Left kidney (tissue), 1 donor: ENCODE measurements at regions not wholly inside any gene's neighbourhood (a gene's known extent, or its start where the extent isn't known, plus 50 kb on each side); places are given as distances from the start of the nearest gene placed in this dataset.
"Not testable (repeated sequence)": the region's sequence is repeated elsewhere in the genome, so short reads cannot be mapped to it uniquely, and the experiment has no call there.

Experiments
- DNase-seq: peaks from one replicate; pipeline ENCODE4 v3.0.0-alpha.2; 2013

GRCh38 chrX:145393702-145394235 lies 146.5 kb downstream of the SPANXN1 start:
- no peak for DNase-seq

- no peak for DNase-seq
Observed at GRCh38 chrX:145394344-145394743, 147.0 kb downstream of the SPANXN1 start.

DNA sequence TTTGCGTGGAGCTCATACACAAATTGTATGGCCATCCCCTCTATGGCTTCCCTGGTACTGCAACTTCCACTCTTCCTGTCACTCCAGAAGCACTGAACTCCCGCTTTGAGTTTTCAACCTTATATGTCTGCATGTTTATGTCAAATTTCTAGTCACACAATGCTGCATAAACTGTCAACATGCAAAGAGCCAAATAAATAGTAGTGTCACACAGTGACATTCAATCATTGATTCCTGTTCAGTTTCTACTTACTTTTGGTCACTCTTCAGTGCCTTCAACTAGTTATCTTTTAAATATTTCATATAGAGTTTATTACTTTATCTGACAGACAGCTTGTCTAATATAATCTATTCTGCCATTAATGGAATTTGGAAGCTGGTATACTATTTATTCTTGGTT lies 149.3 kb downstream of the SPANXN1 start:
- DNase-seq: no peak

GRCh38 chrX:145405012-145405411 lies 157.7 kb downstream of the SPANXN1 start:
- peak; percentile 18 for DNase-seq

- DNase-seq: no peak
Observed at GRCh38 chrX:145410622-145411021, 163.3 kb downstream of the SPANXN1 start.

DNA sequence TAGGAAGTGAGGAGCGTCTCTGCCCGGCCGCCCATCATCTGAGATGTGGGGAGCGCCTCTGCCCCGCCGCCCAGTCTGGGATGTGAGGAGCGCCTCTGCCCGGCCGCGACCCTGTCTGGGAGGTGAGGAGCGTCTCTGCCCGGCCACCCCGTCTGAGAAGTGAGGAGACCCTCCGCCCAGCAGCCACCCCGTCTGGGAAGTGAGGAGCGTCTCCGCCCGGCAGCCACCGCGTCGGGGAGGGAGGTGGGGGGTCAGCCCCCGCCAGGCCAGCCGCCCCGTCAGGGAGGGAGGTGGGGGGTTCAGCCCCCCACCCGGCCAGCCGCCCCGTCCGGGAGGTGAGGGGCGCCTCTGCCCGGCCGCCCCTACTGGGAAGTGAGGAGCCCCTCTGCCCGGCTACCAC lies 188.9 kb downstream of the SPANXN1 start:
- DNase-seq: not testable (repeated sequence)

DNA sequence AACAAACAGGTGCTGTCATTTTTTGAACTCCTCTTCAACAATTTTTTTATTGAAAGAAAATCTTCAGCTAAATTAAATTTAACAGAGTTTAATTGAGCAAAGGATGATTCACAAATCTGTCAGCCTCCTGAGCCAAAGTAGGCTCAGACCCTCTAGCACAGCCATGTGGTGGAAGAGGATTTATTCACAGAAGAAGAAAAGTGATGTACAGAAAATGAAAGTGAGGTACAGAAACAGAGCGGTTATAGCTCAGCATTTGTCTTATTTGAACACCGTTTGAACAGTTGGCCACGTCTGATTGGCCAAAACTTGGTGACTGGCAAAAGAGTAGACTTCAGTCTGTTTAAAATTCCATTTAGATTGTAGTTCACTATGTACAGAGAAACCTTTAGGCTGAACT lies 217.3 kb downstream of the SPANXN1 start:
- DNase-seq: no peak

DNA sequence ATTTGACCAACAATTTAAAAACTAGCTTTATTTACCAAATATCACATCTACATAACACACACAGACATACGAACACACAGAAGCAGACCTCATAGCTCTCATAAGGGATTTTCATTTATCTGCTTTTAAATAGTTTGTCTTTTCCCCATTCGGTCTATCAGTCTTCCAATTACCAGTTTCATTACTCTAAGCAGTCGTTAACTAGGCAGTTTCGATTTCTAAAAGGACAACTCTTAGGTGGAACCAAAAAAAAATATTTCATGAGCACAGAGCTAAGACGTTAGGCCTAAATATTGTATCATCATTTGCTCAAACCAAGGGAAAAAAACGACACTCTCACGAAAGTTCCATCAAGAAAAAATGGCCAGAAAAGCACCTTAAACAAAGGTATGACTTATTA lies 228.4 kb downstream of the SPANXN1 start:
- DNase-seq: no peak

DNA sequence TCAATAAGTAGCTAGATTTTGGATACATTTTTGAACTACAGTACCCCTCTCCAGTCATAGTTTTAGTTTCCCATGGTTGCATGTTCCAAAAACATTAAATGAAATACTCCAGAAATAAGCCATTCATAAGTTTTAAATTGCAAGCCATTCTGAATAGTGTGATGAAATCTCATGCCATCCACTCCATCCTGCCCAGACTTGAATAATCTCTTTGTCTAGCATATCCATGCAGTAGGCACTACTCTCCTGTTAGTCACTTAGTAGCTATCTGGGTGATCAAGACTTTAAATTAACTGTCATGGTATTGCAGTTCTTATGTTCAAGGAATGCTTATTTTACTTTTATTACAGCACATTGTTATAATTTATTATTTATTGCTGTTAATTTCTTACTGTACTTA lies 237.4 kb downstream of the SPANXN1 start:
- DNase-seq: no peak

DNA sequence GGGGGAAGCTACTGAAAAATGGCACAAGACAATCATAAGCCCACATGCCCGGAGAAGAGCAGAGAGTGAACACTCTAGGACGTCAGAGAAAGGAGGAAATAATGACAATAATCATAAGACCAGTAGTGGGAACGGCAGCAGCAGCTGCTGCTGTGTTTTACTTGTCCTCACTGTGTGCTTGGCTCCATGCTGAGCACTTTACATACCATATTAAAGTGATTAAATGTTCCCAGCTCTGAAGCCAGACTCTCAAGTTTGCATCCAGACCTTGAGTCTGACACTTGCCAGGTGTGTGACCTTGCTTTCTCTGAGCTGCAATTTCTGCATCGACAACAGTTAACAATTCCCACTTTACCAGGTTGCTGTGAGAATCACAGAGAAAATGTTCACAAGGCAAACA lies 255.4 kb downstream of the SPANXN1 start:
- no peak for DNase-seq

DNA sequence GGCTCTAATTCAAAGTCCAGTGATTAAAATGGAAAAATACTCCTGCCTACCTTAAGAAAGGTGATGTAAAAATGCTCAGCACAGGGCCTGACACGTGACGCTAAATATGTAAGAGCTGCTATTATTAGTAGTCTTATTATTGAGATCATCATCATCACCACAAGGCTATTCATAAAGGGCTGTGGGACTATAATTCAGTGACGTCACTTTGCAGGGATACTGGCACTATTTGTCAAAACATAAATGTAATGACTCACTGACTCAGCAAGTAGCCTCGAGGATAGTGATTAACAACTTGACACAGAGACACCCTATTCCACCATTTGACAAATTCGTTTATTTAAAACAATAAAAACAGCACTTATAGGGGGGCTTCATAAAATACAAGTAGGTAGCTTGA lies 258.9 kb downstream of the SPANXN1 start:
- no peak for DNase-seq

GRCh38 chrX:145524931-145525330 lies 277.6 kb downstream of the SPANXN1 start:
- DNase-seq: no peak

DNA sequence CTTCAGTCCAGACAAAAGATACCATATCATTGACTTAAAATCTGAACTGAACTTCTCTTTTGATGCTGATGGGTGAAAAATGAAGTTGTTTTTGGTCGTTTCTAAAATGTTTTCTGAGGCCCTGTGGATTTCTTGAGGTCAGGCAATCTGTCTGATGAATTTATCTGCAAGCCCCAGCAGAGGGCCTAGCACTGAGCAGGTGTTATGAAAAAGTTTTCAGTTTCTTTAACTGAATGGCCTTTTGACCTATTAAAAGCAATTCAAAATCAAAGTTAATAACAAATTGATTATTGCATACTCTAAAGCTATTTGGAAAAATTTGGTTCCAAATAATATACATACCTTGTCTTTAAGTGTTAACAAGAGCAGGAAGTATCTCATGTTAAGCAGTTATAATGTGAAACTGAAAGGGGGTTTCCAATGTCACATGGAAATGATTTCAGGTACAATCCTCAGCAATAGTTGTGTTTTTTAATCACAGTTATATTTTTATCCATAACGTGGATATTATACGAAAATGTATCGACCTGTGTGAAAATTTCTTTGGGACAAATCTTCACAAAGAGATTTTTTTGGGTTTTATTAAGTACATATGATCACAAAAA lies 285.0 kb downstream of the SPANXN1 start:
- DNase-seq: no peak

DNA sequence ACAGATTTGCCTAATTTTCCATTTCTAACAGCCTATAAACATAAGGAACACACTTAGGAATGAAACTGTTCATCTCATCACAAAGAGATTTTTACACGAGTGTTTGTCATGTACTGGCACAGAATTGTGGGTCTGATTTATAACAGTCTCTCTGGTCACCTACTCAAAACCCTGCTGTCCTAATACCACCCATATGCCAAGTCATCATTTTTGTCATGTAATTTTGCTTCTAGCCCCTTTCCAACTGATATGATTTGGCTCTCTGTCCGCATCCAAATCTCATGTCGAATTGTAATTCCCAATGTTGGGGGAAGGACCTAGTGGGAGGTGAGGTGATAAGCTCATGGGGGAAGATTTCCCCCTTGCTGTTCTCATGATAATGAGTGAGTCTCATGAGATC lies 284.1 kb upstream of the SLITRK2 start:
- no peak for DNase-seq

DNA sequence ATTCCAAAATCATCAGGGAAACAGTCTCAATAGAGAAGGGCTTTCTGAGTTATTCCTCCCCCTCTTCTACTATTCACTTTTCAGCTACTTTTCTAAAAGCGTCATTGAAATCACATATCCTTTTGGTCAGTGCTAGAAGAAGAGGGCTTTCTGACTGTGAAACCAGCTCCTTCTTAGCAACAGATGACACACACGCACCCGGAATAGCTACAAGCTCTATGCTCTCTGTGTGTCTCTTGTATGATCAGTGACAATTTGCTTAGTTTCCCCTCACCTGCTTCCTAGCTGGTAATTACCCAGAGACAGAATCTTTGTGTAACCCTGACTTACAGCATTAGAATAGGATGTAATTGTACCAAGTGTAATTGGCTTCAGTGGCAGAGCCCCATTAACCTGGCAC lies 268.1 kb upstream of the SLITRK2 start:
- no peak for DNase-seq

GRCh38 chrX:145552643-145553042 lies 265.0 kb upstream of the SLITRK2 start:
- no peak for DNase-seq

GRCh38 chrX:145553702-145554101 lies 263.9 kb upstream of the SLITRK2 start:
- no peak for DNase-seq

DNA sequence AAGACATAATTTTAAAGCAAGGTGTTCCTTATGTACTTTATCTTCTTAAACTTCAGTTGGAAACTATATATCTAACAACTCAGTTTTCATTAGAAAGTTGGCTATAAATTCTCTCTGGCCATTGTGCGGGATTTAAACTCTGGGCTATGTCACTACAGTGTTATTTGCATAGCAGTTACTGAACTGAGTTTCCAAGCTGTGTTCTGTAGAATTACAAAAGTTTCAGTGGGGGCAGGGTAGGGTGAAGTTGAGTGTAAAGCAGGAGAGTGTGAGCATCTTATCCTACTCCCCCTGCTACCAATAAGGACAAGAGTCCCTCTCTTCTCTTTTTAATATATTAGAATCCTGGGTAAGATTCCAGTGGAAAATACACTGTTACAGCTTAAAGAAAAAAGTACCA lies 254.5 kb upstream of the SLITRK2 start:
- no peak for DNase-seq

DNA sequence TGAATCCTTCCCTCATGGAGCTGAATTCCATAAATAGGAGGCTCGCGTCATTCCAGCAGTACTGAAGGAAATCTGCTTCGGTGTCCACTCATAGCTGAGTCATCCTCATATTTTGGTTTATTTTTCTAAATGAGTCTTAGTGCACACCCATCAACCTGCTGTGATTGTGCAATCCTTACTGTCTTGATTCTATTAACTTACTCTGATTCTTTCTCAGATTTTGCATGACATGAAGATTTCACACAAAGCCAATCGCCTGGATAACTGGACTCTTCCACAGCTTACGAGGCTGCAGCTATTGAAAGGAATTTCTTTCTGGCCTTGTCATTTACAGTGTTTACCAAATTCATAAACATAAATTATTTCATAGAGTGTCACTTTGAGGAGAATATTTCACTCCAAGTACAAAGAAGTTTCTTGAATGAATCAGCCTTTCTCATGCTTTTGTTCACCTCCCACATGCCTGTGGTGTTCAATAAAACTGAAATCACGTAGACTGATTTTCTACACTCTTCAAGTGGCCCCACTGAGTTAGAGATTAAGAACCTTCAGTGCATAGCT lies 207.6 kb upstream of the SLITRK2 start:
- no peak for DNase-seq

DNA sequence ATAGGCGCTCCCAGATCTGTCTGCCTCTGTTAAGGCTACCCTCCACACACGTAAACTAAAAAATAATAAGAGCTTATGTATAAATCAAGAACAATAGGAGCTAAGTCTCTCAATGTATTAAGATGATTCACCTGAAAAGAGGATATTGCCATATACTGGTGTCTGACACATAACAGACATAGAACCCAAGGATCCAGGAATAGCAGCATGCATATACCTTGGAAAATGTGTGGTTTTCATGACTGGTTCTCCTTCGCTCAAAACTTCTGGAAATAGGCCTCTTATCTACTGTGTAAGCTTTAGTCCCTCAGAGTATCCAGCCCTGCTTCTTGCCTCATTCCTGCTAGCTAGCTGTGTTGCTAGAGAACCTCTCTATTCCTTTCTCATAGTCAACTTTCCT lies 203.7 kb upstream of the SLITRK2 start:
- DNase-seq: no peak

DNA sequence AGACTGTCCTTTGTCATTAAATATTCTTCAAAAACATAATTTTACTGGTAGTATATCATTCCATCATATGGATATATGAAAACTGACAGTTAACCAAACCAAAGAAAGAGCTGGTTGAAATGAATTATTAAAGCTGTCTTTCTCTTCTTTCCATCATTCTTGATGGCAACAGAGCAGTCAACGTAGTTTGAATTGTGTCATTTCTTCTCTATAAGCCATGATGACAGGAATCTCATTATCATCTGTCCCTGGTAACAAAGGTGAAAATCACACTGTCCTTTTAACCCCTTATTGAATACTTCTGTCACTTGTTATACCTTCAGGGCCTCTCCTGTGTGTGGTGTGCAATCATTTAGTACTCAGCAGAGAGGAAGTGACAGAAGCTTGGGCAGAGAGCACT lies 197.0 kb upstream of the SLITRK2 start:
- DNase-seq: no peak

- no peak for DNase-seq
Observed at GRCh38 chrX:145623453-145623852, 194.2 kb upstream of the SLITRK2 start.

- DNase-seq: no peak
Observed at GRCh38 chrX:145630081-145630480, 187.5 kb upstream of the SLITRK2 start.

GRCh38 chrX:145630806-145631435 lies 186.7 kb upstream of the SLITRK2 start:
- DNase-seq: no peak
